ENCODE measurements at regions not wholly inside any gene's neighbourhood (a gene's known extent, or its start where the extent isn't known, plus 50 kb on each side); places are given as distances from the start of the nearest gene placed in this dataset.

GRCh38 chr5:88656221-88656950 is 226.6 kb downstream of the MEF2C start:
- H3K79me2 ChIP-seq (ENCODE audit: low read length): no peaks in the 10 kb centered on the region
- H2AFZ ChIP-seq (ENCODE audit: low read length): no peak overlapping the region
- no peaks in the 10 kb centered on the region for H3K9me2 ChIP-seq (replicated peaks; ENCODE audit: insufficient read depth, low read length)
- H3K36me3 ChIP-seq (replicated peaks; ENCODE audit: insufficient read depth, low read length): no peaks in the 10 kb centered on the region
- H3K27me3 ChIP-seq (replicated peaks; ENCODE audit: insufficient read depth, low read length): no peaks in the 10 kb centered on the region
- H3K9ac ChIP-seq (ENCODE audit: low read length): no peak overlapping the region
- no peaks in the 10 kb centered on the region for H3K9me3 ChIP-seq (replicated peaks; ENCODE audit: insufficient read depth, low read length)
- H3K4me2 ChIP-seq (ENCODE audit: low read depth, low read length): no peak overlapping the region
- H3F3A ChIP-seq (ENCODE audit: insufficient read depth, low read length): peaks cover 27% of the 10 kb centered on the region
- H4K20me1 ChIP-seq (ENCODE audit: insufficient read depth, low read length): no peaks in the 10 kb centered on the region
- H3K4me1 ChIP-seq (ENCODE audit: low read length): peaks cover 19% of the 10 kb centered on the region
- no peak for DNase-seq
- H3K4me3 ChIP-seq (ENCODE audit: low read length): no peak overlapping the region
- H3K27ac ChIP-seq (ENCODE audit: low read length): no peak overlapping the region
- no peak for TF ChIP-seq EZH2 (optimal IDR thresholded peaks at IDR 0.05; ENCODE audit: low read depth, low read length)

DNA sequence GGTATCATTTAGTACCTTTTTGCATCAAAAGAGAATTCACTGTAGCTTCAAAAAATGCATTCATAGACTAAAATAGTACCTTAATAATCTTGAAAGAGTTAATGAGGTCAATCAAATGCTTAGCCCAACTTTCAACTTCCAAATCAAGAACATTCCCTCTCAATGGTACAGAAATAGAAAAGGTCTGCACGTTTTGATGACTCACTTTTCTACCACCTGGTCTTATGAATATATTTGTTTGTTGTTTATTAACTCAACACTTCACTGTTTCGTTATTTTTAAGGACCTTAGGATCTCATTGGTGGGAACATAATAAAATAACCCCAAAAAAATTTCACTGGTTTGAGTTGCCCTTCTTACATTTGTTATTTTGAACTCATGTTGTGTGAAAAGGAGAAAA is 229.5 kb downstream of the MEF2C start:
- TF ChIP-seq EZH2 (optimal IDR thresholded peaks at IDR 0.05; ENCODE audit: low read depth, low read length) (no peak), CTCF (IDR thresholded peaks at IDR 0.05; ENCODE audit: low read length) (no peak), EZH2phosphoT487 (IDR thresholded peaks at IDR 0.05; ENCODE audit: low read length) (no peak)
- no peak overlapping the region for H2AFZ ChIP-seq (ENCODE audit: low read length)
- no peak for DNase-seq
- H3K4me2 ChIP-seq (ENCODE audit: low read depth, low read length): no peak overlapping the region
- H3K4me1 ChIP-seq (ENCODE audit: low read length): peaks cover 14% of the 10 kb centered on the region
- no peak overlapping the region for H3K9ac ChIP-seq (ENCODE audit: low read length)
- H3K9me3 ChIP-seq (replicated peaks; ENCODE audit: insufficient read depth, low read length): no peaks in the 10 kb centered on the region
- H3F3A ChIP-seq (ENCODE audit: insufficient read depth, low read length): no peaks in the 10 kb centered on the region
- no peak overlapping the region for H3K4me3 ChIP-seq (ENCODE audit: low read length)
- H3K27me3 ChIP-seq (replicated peaks; ENCODE audit: insufficient read depth, low read length): no peaks in the 10 kb centered on the region
- H3K9me2 ChIP-seq (replicated peaks; ENCODE audit: insufficient read depth, low read length): no peaks in the 10 kb centered on the region
- no peaks in the 10 kb centered on the region for H4K20me1 ChIP-seq (ENCODE audit: insufficient read depth, low read length)
- no peaks in the 10 kb centered on the region for H3K36me3 ChIP-seq (replicated peaks; ENCODE audit: insufficient read depth, low read length)
- H3K79me2 ChIP-seq (ENCODE audit: low read length): no peaks in the 10 kb centered on the region
- H3K27ac ChIP-seq (ENCODE audit: low read length): no peak overlapping the region

GRCh38 chr5:88647901-88648300 is 235.1 kb downstream of the MEF2C start:
- H3K4me3 ChIP-seq (ENCODE audit: low read length): no peak overlapping the region
- TF ChIP-seq EZH2 (optimal IDR thresholded peaks at IDR 0.05; ENCODE audit: low read depth, low read length) (no peak), CTCF (IDR thresholded peaks at IDR 0.05; ENCODE audit: low read length) (no peak), EZH2phosphoT487 (IDR thresholded peaks at IDR 0.05; ENCODE audit: low read length) (no peak)
- H4K20me1 ChIP-seq (ENCODE audit: insufficient read depth, low read length): no peaks in the 10 kb centered on the region
- H3K4me2 ChIP-seq (ENCODE audit: low read depth, low read length): no peak overlapping the region
- no peak overlapping the region for H3K27ac ChIP-seq (ENCODE audit: low read length)
- no peaks in the 10 kb centered on the region for H3K9me2 ChIP-seq (replicated peaks; ENCODE audit: insufficient read depth, low read length)
- H3K4me1 ChIP-seq (ENCODE audit: low read length): no peaks in the 10 kb centered on the region
- H3K27me3 ChIP-seq (replicated peaks; ENCODE audit: insufficient read depth, low read length): no peaks in the 10 kb centered on the region
- no peak overlapping the region for H2AFZ ChIP-seq (ENCODE audit: low read length)
- H3F3A ChIP-seq (ENCODE audit: insufficient read depth, low read length): no peaks in the 10 kb centered on the region
- no peak overlapping the region for H3K9ac ChIP-seq (ENCODE audit: low read length)
- H3K9me3 ChIP-seq (replicated peaks; ENCODE audit: insufficient read depth, low read length): no peaks in the 10 kb centered on the region
- H3K79me2 ChIP-seq (ENCODE audit: low read length): no peaks in the 10 kb centered on the region
- no peaks in the 10 kb centered on the region for H3K36me3 ChIP-seq (replicated peaks; ENCODE audit: insufficient read depth, low read length)
- DNase-seq: no peak

- no peaks in the 10 kb centered on the region for H3K79me2 ChIP-seq (ENCODE audit: low read length)
- no peaks in the 10 kb centered on the region for H3K27me3 ChIP-seq (replicated peaks; ENCODE audit: insufficient read depth, low read length)
- TF ChIP-seq CTCF (IDR thresholded peaks at IDR 0.05; ENCODE audit: low read length) (no peak), EZH2 (optimal IDR thresholded peaks at IDR 0.05; ENCODE audit: low read depth, low read length) (no peak), EZH2phosphoT487 (IDR thresholded peaks at IDR 0.05; ENCODE audit: low read length) (no peak)
- no peak overlapping the region for H3K27ac ChIP-seq (ENCODE audit: low read length)
- no peaks in the 10 kb centered on the region for H3K4me1 ChIP-seq (ENCODE audit: low read length)
- no peaks in the 10 kb centered on the region for H3F3A ChIP-seq (ENCODE audit: insufficient read depth, low read length)
- H3K4me3 ChIP-seq (ENCODE audit: low read length): no peak overlapping the region
- no peak overlapping the region for H3K9ac ChIP-seq (ENCODE audit: low read length)
- no peaks in the 10 kb centered on the region for H4K20me1 ChIP-seq (ENCODE audit: insufficient read depth, low read length)
- H3K36me3 ChIP-seq (replicated peaks; ENCODE audit: insufficient read depth, low read length): no peaks in the 10 kb centered on the region
- H2AFZ ChIP-seq (ENCODE audit: low read length): no peak overlapping the region
- H3K4me2 ChIP-seq (ENCODE audit: low read depth, low read length): no peak overlapping the region
- DNase-seq: no peak
- H3K9me3 ChIP-seq (replicated peaks; ENCODE audit: insufficient read depth, low read length): no peaks in the 10 kb centered on the region
- no peaks in the 10 kb centered on the region for H3K9me2 ChIP-seq (replicated peaks; ENCODE audit: insufficient read depth, low read length)
These were observed 236.1 kb downstream of the MEF2C start for GRCh38 chr5:88646866-88647265.

All from MM.1S (cell line).